ENCODE measurements at regions not wholly inside any gene's neighbourhood (a gene's known extent, or its start where the extent isn't known, plus 50 kb on each side); places are given as distances from the start of the nearest gene placed in this dataset.

GRCh38 chr2:21305581-21305980 lies 181.8 kb downstream of the TDRD15 start:
- no peak for TF ChIP-seq CTCF (IDR thresholded peaks at IDR 0.05)
- no peak for TF ChIP-seq POLR2A (IDR thresholded peaks at IDR 0.05)
- no peak for TF ChIP-seq POLR2AphosphoS5 (IDR thresholded peaks at IDR 0.05)
